MV-4-11 (cell line): ENCODE measurements at regions not wholly inside any gene's neighbourhood (a gene's known extent, or its start where the extent isn't known, plus 50 kb on each side); places are given as distances from the start of the nearest gene placed in this dataset.

ENCODE experiments used
- DNase-seq: peaks from one replicate; lab custom pipeline; 2025; lab: John Stamatoyannopoulos, UW

GRCh38 chr1:229762891-229763290, 136.8 kb downstream of the URB2 start:
- DNase-seq: no peak

GRCh38 chr1:229768232-229768631, 142.2 kb downstream of the URB2 start:
- no peak for DNase-seq

DNA sequence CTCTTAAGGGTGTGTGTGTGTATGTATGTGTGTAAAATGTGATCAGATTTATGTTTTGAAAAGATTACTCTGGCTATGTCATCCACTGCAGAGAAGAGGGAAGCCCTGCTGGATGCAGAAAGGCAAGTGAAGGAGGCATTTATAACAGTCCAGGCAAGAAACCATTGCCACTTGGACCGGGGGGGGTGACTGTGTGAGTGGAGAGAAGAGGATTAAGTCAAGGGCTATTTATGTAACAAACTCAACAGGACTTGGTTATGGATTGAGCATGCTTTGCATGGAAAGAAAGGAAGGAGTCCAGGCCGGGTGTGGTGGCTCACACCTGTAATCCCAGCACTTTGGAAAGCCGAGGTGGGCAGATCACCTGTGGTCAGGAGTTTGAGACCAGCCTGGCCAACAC, 143.0 kb downstream of the URB2 start:
- no peak for DNase-seq

- DNase-seq: no peak
These were observed 143.8 kb downstream of the URB2 start for GRCh38 chr1:229769809-229770208.

DNA sequence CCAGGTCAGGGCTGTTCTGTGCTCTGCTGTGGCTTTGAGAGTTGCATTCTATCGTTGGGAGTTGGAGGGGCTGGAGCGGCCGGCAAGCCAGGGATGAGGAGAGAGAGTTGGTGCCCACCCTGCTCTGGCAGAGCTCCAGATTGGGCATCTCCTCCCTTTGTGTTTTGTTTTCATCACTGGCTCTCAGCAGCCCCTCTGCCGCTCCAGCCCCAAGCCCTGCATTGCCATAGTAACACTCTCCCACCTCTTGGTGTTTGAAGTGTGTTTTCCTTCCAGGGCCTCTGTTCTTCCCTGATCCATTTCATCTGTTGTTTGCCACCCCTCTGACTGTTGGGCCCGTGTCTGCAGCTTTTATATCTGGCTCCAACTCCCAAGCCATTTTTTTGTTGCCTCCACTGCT, 152.7 kb downstream of the URB2 start:
- no peak for DNase-seq

- no peak for DNase-seq
These were observed 155.4 kb downstream of the URB2 start for GRCh38 chr1:229781453-229781852.

GRCh38 chr1:229782469-229782868, 156.4 kb downstream of the URB2 start:
- no peak for DNase-seq

GRCh38 chr1:229784834-229785233, 158.8 kb downstream of the URB2 start:
- DNase-seq: no peak

GRCh38 chr1:229786974-229787610, 161.0 kb downstream of the URB2 start:
- no peak for DNase-seq

- DNase-seq: no peak
These were observed 162.0 kb downstream of the URB2 start for GRCh38 chr1:229788004-229788403.

- DNase-seq: no peak
These were observed 166.2 kb downstream of the URB2 start for GRCh38 chr1:229792012-229792975.

- no peak for DNase-seq
These were observed 167.4 kb downstream of the URB2 start for GRCh38 chr1:229793488-229793887.

GRCh38 chr1:229798558-229798957, 172.5 kb downstream of the URB2 start:
- no peak for DNase-seq

- DNase-seq: no peak
These were observed 177.7 kb downstream of the URB2 start for GRCh38 chr1:229803626-229804217.

- DNase-seq: no peak
These were observed 182.2 kb downstream of the URB2 start for GRCh38 chr1:229808272-229808671.

DNA sequence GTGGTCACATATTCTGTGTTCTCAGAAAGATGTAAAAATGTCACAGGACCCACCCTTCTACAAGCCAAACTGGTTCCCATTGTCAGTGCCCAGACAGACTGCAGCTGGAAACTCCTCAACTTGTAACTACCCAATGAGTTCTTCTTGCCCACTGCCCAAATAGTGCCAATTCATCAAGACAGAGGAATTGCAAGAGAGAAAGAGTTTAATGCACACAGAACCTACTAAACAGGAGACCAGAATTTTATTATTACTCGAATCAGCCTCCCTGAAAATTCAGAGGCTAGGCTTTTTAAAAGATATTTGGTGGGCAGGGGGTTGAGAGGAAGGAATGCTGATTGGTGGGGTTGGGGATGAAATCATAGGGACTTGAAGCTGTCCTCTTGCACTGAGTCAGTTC, 184.1 kb downstream of the URB2 start:
- DNase-seq: no peak

DNA sequence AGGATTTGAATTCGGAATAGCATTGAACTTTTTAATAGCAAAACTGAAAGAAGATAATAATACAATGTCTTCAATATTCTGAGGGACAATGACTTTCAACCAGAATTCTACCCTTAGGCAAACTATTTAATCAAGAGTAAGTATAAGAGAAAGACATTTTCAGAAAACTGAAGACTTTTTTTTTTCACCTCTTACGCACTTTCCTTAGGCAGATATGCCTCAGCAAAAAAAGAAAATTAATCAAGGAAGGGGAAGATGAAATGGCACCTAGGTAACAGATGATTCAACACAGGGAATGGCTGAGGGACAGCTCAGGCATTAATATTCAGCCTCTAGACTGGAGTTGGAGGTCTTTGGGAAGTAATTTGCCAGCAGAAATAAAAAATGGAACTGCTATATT, 184.9 kb downstream of the URB2 start:
- DNase-seq: no peak

- no peak for DNase-seq
These were observed 186.1 kb downstream of the URB2 start for GRCh38 chr1:229812148-229812547.

DNA sequence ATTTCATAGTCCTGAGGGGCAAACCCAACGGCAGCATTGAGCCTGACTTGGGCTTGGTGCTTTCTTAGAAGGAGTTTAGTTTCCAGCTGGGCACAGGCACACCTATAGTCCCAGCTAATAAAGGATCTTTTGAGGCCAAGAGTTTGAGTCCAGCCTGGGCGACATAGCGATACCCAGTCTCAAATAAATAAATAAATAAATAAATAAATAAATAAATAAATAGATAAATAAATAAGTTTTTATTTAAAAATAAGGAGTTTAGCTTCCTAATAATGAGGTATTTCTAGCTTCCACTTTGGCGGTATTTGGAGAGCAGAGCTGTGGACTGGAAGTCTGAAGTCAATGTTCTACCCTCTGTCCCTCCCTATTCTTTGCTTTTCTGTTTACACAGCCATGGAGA, 186.6 kb downstream of the URB2 start:
- DNase-seq: no peak

DNA sequence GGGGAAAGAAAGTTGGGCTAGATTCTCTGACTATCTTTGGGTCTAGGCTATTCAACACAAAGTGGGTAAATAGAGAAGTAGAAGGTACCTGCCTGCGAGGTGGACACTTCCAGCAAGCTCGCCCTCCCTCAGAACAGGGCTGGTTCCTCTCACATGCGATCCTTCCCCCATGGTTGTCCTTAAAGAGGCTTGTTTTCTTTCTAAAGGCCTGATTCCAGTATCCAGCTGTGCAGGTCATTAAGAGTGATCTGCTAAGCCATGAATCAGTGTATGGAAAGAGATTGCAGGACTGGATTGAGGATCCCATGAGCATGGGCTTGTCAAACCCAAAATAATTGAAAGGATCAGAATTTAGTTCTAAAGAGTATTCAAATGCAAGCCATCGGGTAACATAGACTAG, 189.0 kb downstream of the URB2 start:
- no peak for DNase-seq

DNA sequence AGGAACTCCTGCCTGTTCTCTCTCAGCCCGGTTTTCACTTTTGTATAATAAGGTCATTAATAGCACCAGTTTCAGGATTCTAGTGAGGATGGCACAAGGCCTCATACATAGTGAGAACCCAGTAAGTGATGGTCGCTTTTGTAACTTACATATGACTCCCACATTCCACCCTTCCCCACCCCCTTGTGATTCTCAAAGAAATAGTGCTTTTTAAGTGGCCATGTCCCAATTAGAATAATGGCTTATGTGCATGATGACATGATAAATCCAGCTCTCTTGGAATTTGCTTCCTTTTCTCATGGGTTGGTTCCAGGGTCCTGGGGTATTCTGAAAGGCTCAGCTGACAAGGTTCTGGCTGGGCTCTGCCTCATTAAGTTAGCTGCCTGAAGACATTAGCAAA, 189.9 kb downstream of the URB2 start:
- DNase-seq: no peak

- no peak for DNase-seq
These were observed 191.9 kb downstream of the URB2 start for GRCh38 chr1:229817936-229818335.

- no peak for DNase-seq
These were observed 193.0 kb downstream of the URB2 start for GRCh38 chr1:229819091-229819490.
